Coronary artery (tissue), 2 donors: ENCODE measurements at regions not wholly inside any gene's neighbourhood (a gene's known extent, or its start where the extent isn't known, plus 50 kb on each side); places are given as distances from the start of the nearest gene placed in this dataset.

ENCODE experiments used
- DNase-seq: peaks from one replicate; pipeline ENCODE4 v3.0.0-alpha.2; 2017; ENCODE audit warnings: low spot score
- H3K27ac ChIP-seq, 2 donors: fragments of 200-600 bp; sonication (generic); one replicate each; pipeline ENCODE4 v1.5.1; 2016 to 2019
- H3K4me3 ChIP-seq: fragments of 200-600 bp; sonication (generic); 2 replicates; pipeline ENCODE4 v1.5.1; 2016; ENCODE audit warnings: mild to moderate bottlenecking, moderate library complexity
- CTCF ChIP-seq: fragments of 200-600 bp; sonication (generic); IDR thresholded peaks from one replicate; pipeline ENCODE4 v1.5.1; 2019; ENCODE audit warnings: antibody characterized with exemption

GRCh38 chr13:37397535-37397934 is 201.0 kb downstream of the POSTN start:
- DNase-seq, result no peak
- TF ChIP-seq CTCF, result no peak
- Histone ChIP-seq H3K27ac (no peak overlapping the region), H3K4me3 (no peak overlapping the region)

- no peak for DNase-seq
- TF ChIP-seq CTCF, result no peak
- H3K4me3 ChIP-seq, result no peak overlapping the region
- no peak overlapping the region for H3K27ac ChIP-seq
These were observed 203.0 kb downstream of the POSTN start for GRCh38 chr13:37395544-37395943.

GRCh38 chr13:37392389-37392788 is 206.2 kb downstream of the POSTN start:
- TF ChIP-seq CTCF, result no peak
- no peak overlapping the region for H3K27ac ChIP-seq
- DNase-seq, result no peak
- no peak overlapping the region for H3K4me3 ChIP-seq

- Histone ChIP-seq H3K4me3 (no peak overlapping the region), H3K27ac (no peak overlapping the region)
- TF ChIP-seq CTCF, result no peak
- no peak for DNase-seq
These were observed 207.8 kb downstream of the POSTN start for GRCh38 chr13:37390735-37391134.

- Histone ChIP-seq H3K4me3 (no peak overlapping the region), H3K27ac (no peak overlapping the region)
- TF ChIP-seq CTCF, result no peak
- no peak for DNase-seq
These were observed 212.5 kb downstream of the POSTN start for GRCh38 chr13:37385956-37386670.

GRCh38 chr13:37385248-37385647 is 213.3 kb downstream of the POSTN start:
- no peak for TF ChIP-seq CTCF
- H3K27ac ChIP-seq, result no peak overlapping the region
- no peak overlapping the region for H3K4me3 ChIP-seq

GRCh38 chr13:37383856-37384370 is 214.7 kb downstream of the POSTN start:
- DNase-seq, result no peak
- TF ChIP-seq CTCF, result no peak
- Histone ChIP-seq H3K4me3 (no peak overlapping the region), H3K27ac (no peak overlapping the region)

More at GRCh38 chr13:37385248-37385647, 213.3 kb downstream of the POSTN start:
- DNase-seq, result no peak
